Mesothelial cell of epicardium (in vitro differentiated cells): ENCODE measurements at regions not wholly inside any gene's neighbourhood (a gene's known extent, or its start where the extent isn't known, plus 50 kb on each side); places are given as distances from the start of the nearest gene placed in this dataset.

ENCODE experiments used
- DNase-seq, 2 experiments: peaks; one replicate each; pipeline ENCODE4 v3.0.0; 2021; ENCODE audit warnings: low spot score in 2 of 2; ENCODE audit not compliant: unreplicated experiment in 2 of 2
- H3K27ac Mint-ChIP-seq: 2 replicates; pipeline ENCODE4 v1.8.0; 2021; ENCODE audit warnings: mixed read lengths
- H3K27me3 Mint-ChIP-seq: 2 replicates; pipeline ENCODE4 v1.8.0; 2021; ENCODE audit warnings: low read depth, mixed read lengths
- H3K36me3 Mint-ChIP-seq: 2 replicates; pipeline ENCODE4 v1.8.0; 2021; ENCODE audit warnings: mixed read lengths
- H3K4me1 Mint-ChIP-seq: 2 replicates; pipeline ENCODE4 v1.8.0; 2021; ENCODE audit warnings: mixed read lengths
- H3K4me3 Mint-ChIP-seq: 2 replicates; pipeline ENCODE4 v1.8.0; 2021; ENCODE audit warnings: mild to moderate bottlenecking, moderate library complexity, mixed read lengths
- H3K9me3 Mint-ChIP-seq: 2 replicates; pipeline ENCODE4 v1.8.0; 2021; ENCODE audit warnings: mixed read lengths
- CTCF ChIP-seq: fragments of 200-600 bp; sonication (generic); IDR thresholded peaks from one replicate; pipeline ENCODE4 v1.5.0; 2021; ENCODE audit warnings: antibody characterized with exemption; ENCODE audit not compliant: unreplicated experiment

- Mint-ChIP-seq H3K4me1 (peaks cover 41% of the 10 kb centered on the region), H3K36me3 (no peaks in the 10 kb centered on the region), H3K27ac (no peak overlapping the region), H3K9me3 (no peaks in the 10 kb centered on the region), H3K27me3 (no peaks in the 10 kb centered on the region), H3K4me3 (no peak overlapping the region)
- TF ChIP-seq CTCF = no peak
- no peak for DNase-seq
These were observed 286.9 kb upstream of the ADGRL2 start for GRCh38 chr1:81513796-81514354.

GRCh38 chr1:81512252-81513003 lies 288.3 kb upstream of the ADGRL2 start:
- no peaks in the 10 kb centered on the region for H3K36me3 Mint-ChIP-seq
- no peak overlapping the region for H3K27ac Mint-ChIP-seq
- TF ChIP-seq CTCF = no peak
- no peaks in the 10 kb centered on the region for H3K27me3 Mint-ChIP-seq
- no peak overlapping the region for H3K4me3 Mint-ChIP-seq
- no peak for DNase-seq
- H3K9me3 Mint-ChIP-seq = no peaks in the 10 kb centered on the region
- H3K4me1 Mint-ChIP-seq = peaks cover 42% of the 10 kb centered on the region

GRCh38 chr1:81511281-81511680 lies 289.5 kb upstream of the ADGRL2 start:
- Mint-ChIP-seq H3K27ac (no peak overlapping the region), H3K4me3 (no peak overlapping the region), H3K27me3 (no peaks in the 10 kb centered on the region), H3K4me1 (peaks cover 42% of the 10 kb centered on the region), H3K36me3 (no peaks in the 10 kb centered on the region), H3K9me3 (no peaks in the 10 kb centered on the region)
- no peak for TF ChIP-seq CTCF
- DNase-seq = no peak

GRCh38 chr1:81510701-81511100 lies 290.0 kb upstream of the ADGRL2 start:
- Mint-ChIP-seq H3K36me3 (no peaks in the 10 kb centered on the region), H3K4me1 (peaks cover 45% of the 10 kb centered on the region), H3K27ac (no peak overlapping the region), H3K27me3 (no peaks in the 10 kb centered on the region), H3K9me3 (no peaks in the 10 kb centered on the region), H3K4me3 (no peak overlapping the region)
- TF ChIP-seq CTCF = no peak
- no peak for DNase-seq

- no peak overlapping the region for H3K27ac Mint-ChIP-seq
- no peak for TF ChIP-seq CTCF
- no peaks in the 10 kb centered on the region for H3K36me3 Mint-ChIP-seq
- H3K4me1 Mint-ChIP-seq = peaks cover 45% of the 10 kb centered on the region
- H3K27me3 Mint-ChIP-seq = no peaks in the 10 kb centered on the region
- H3K9me3 Mint-ChIP-seq = no peaks in the 10 kb centered on the region
- no peak for DNase-seq
- no peak overlapping the region for H3K4me3 Mint-ChIP-seq
These were observed 291.1 kb upstream of the ADGRL2 start for GRCh38 chr1:81509594-81509993.
